ENCODE measurements at regions not wholly inside any gene's neighbourhood (a gene's known extent, or its start where the extent isn't known, plus 50 kb on each side); places are given as distances from the start of the nearest gene placed in this dataset.

DNA sequence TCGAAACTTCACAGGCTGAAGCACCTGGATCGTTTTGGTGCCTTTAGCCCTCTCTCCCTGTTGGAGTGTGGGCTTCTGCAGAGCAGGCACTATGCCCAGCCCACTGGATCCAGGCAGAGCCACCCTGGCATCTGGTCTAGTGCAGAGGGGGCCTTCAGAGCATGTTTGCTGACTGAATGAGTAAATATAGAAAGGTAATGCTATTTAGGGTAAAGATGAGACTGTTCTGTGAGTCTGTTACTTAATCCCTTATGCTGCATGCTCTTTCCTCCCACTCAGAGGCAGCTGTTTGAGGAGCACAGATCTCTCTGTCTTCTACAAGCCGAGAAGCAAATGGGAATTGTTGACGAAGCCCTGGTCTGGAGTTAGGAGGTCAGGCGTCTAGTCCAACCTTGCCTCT, 130.2 kb downstream of the RGPD3 start:
- Histone ChIP-seq H3K14ac (ENCODE audit: insufficient read length) (no peak overlapping the region), H3K36me3 (ENCODE audit: control insufficient read depth in 2 of 4, insufficient read depth in 4 of 4, low read length in 3 of 4) (no peaks in the 10 kb centered on the region), H2BK5ac (ENCODE audit: low read depth, low read length) (no peak overlapping the region), H2AFZ (ENCODE audit: low read length) (no peak overlapping the region), H3K79me1 (ENCODE audit: low read depth, low read length) (no peaks in the 10 kb centered on the region), H2BK120ac (replicated peaks; ENCODE audit: low read depth, low read length) (no peak overlapping the region), H4K20me1 (replicated peaks in 1 of 2; ENCODE audit: control insufficient read depth in 1 of 2, insufficient read depth in 2 of 2, low read length in 2 of 2) (no peaks in the 10 kb centered on the region), H3K18ac (ENCODE audit: extremely low read depth, low read length) (no peak overlapping the region), H3K23ac (ENCODE audit: insufficient read length) (no peak overlapping the region), H3K27ac (ENCODE audit: low read depth, low read length) (no peak overlapping the region), H3K9me3 (ENCODE audit: insufficient read depth in 2 of 2, low read depth in 1 of 2, low read length in 1 of 2) (no peaks in the 10 kb centered on the region), H2BK12ac (ENCODE audit: low read depth, low read length) (no peak overlapping the region), H3K79me2 (ENCODE audit: control insufficient read depth in 1 of 2, insufficient read depth in 2 of 2, low read length in 2 of 2) (no peaks in the 10 kb centered on the region), H3K4me2 (ENCODE audit: insufficient read depth in 1 of 2, low read depth in 2 of 2, low read length in 2 of 2) (no peak overlapping the region), H3K23me2 (ENCODE audit: low read depth, low read length) (no peaks in the 10 kb centered on the region), H4K5ac (ENCODE audit: insufficient read length, low read depth, low read length) (no peak overlapping the region), H3K4ac (replicated peaks; ENCODE audit: insufficient read length, low read depth, low read length) (no peak overlapping the region), H4K91ac (replicated peaks; ENCODE audit: insufficient read length, low read length) (no peak overlapping the region), H3K4me3 (ENCODE audit: extremely low read depth in 1 of 4, insufficient read depth in 2 of 4, low read depth in 3 of 4, low read length in 4 of 4) (no peak overlapping the region), H3K4me1 (replicated peaks in 1 of 4; ENCODE audit: control insufficient read depth in 3 of 4, insufficient read depth in 4 of 4, low read length in 3 of 4) (no peaks in the 10 kb centered on the region; a peak in 1 of 7 replicates), H2BK20ac (ENCODE audit: low read length) (no peak overlapping the region), H3K27me3 (replicated peaks in 1 of 4; ENCODE audit: control insufficient read depth in 3 of 4, extremely low read depth in 1 of 4, insufficient read depth in 3 of 4, low read length in 3 of 4) (no peaks in the 10 kb centered on the region), H3K56ac (replicated peaks; ENCODE audit: insufficient read length, low read depth, low read length) (no peak overlapping the region), H2BK15ac (ENCODE audit: low read length) (no peak overlapping the region), H3K9ac (replicated peaks in 1 of 4; ENCODE audit: extremely low read depth in 1 of 4, low read depth in 3 of 4, low read length in 3 of 4) (no peak overlapping the region), H4K8ac (ENCODE audit: extremely low read depth, insufficient read depth, low read length) (no peak overlapping the region), H2AK5ac (ENCODE audit: low read depth, low read length) (no peak overlapping the region)
- no peak for FAIRE-seq
- ChIA-PET POLR2A (ENCODE audit: partially characterized antibody) (no interaction called here), CTCF (ENCODE audit: partially characterized antibody) (no interaction called here)
- DNase-seq (ENCODE audit: low read depth in 1 of 2, low spot score in 2 of 2), result no peak
- 77% methylated on average over 5 of the region's 5 CpGs; no CpG with 5 or more reads in 1 of the 2 experiments for WGBS, 2 experiments (ENCODE audit: extremely low coverage in 1 of 2, insufficient coverage in 1 of 2, insufficient read length in 1 of 2, insufficient replicate concordance in 2 of 2, low coverage in 1 of 2, low lambda C conversion rate in 2 of 2, missing lambda C conversion rate in 1 of 2)
- TF ChIP-seq CHD1 (IDR thresholded peaks at IDR 0.05; ENCODE audit: low read depth, low read length), result no peak
- TF ChIP-seq BCL11A (IDR thresholded peaks at IDR 0.05; ENCODE audit: low read depth in 2 of 2, low read length in 2 of 2), result no peak
- no peak for TF ChIP-seq MAFK (IDR thresholded peaks at IDR 0.05; ENCODE audit: low read depth, low read length)
- TF ChIP-seq HDAC2 (IDR thresholded peaks at IDR 0.05; ENCODE audit: borderline replicate concordance in 1 of 2, low read depth in 2 of 2, low read length in 2 of 2), result no peak
- TF ChIP-seq JUN (IDR thresholded peaks at IDR 0.05; ENCODE audit: low read depth, low read length), result no peak
- no peak for TF ChIP-seq BRCA1 (IDR thresholded peaks at IDR 0.05; ENCODE audit: low read depth, low read length)
- TF ChIP-seq TBP (IDR thresholded peaks at IDR 0.05; ENCODE audit: low read depth, low read length), result no peak
- TF ChIP-seq TCF12 (IDR thresholded peaks at IDR 0.05; ENCODE audit: low read depth, low read length), result no peak
- TF ChIP-seq NRF1 (IDR thresholded peaks at IDR 0.05; ENCODE audit: low read depth, low read length), result no peak
